GM18498 (cell line): ENCODE measurements at regions not wholly inside any gene's neighbourhood (a gene's known extent, or its start where the extent isn't known, plus 50 kb on each side); places are given as distances from the start of the nearest gene placed in this dataset.
"Not testable (repeated sequence)": the region's sequence is repeated elsewhere in the genome, so short reads cannot be mapped to it uniquely, and the experiment has no call there.

Experiments
- ATAC-seq: cut with Tn5 transposase; IDR thresholded peaks from one replicate; pipeline ENCODE4 v1.9.1; 2021; ENCODE audit warnings: mild to moderate bottlenecking, moderate library complexity; ENCODE audit not compliant: unreplicated experiment

DNA sequence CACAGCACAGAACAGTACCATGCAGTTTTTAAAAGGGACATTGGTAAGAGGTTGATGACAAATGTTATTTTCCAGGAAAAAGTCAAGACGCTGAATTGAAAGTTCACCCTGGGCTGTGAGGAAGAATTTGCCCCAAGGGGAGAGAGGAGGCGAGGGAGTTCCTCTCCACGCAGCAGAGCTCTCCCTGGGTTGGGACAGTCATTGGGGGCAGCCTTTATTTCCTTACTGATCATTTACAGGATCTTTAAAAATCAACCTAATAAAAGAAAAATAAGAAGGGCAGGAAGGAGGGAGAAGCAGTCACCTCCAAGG, 49.9 kb upstream of the WNT7B start:
- no peak for ATAC-seq

DNA sequence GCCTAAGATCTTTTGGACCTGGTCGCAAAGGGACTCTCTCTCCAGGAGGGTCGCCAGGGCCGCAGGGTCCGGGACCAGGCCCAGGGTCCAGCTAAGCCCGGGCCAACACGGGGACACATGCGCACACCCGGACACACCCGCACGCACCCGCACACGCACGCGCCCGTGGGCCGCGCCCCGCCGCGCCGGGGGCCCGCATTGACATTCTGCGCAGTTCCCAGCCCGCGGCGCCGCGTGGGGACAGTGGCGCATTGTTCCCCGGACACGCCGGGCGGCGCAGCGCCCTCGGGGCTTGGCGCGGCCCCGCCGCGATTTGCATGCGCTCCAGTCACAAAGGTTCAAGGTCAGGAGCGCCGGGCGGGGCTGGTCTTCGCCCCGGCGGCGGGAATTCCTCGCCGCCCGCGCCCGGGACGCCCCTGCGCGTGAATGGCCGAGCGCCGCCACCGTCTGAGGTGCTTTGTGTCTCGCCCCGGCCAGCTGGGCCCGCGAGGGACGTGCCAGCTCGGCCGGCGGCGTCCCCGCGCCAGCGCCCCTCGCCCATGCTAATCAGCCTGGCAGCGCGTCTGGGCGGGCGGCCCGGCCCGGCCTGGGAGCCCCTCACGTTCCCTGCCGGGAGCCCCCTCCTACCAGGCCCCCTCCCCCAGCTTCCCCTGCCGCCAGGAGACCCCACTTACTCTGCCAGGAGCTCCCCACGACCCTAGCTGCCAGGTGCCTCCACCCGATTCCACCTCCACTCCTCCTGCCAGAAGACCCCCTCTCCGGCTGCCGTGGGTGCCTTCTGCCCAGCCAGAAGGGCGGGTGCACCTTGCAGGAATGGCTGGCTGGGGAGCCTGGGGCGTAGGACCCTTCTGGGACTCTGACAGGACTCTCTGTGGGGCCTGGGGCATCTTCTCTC, 50.5 kb upstream of the WNT7B start:
- ATAC-seq = no peak

DNA sequence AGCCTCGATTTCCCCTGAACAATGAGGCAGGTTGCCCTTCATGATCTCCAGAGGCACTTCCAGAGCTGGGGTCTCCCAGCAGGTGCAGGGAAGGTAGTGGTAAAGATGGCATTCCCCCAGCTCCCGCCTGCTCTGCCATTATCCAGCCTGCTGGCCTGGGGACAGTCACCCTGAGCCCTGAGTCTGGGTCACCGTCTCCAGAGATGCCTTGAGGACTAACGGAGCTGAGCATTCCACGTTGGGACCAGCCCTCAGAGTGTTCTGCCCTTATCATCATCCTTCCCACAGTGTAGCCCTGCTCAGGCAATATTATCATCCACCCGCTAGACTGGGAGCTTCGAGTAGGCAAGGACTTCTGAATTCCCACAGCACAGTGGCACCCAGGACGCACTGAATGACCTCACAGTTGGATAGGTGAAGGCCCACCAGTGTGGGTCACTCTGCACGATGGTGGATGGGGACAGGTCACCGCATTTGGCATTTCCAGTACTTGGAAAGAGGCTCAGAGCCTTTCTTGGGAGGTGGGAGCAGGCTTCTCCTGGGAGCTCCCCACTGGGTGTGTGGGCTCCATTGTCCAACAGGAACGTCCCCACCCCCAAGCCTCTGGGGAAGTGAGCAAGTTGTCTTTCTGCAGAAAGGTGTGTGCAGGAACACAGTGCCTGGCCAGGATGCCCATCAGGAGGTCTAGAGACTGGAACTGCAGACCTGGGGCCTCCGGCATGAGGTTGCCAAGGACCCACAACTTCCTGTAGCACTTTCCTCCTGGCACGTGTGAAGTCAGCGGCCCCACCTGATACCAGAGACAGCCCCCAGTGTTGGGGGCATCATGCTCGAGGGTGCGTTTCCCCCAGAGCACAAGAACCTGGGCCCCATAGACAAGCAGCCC, 51.4 kb upstream of the WNT7B start:
- ATAC-seq = no peak

DNA sequence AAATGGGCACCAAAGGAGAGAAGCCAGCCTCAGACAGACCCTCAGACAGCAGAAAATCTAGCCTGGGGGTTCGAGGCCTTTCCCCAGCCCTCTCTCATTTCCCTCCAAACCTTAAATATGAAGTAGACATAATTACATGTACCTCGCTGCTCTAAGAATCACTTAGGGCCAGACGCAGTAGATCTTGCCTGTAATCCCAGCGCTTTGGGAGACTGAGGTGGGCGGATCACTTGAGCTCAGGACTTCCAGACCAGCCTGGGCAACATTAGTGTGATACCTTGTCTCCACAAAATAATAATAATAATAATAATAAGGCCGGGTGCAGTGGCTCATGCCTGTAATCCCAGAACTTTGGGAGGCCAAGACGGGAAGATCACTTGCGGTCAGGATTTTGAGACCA, 52.1 kb upstream of the WNT7B start:
- no peak for ATAC-seq

DNA sequence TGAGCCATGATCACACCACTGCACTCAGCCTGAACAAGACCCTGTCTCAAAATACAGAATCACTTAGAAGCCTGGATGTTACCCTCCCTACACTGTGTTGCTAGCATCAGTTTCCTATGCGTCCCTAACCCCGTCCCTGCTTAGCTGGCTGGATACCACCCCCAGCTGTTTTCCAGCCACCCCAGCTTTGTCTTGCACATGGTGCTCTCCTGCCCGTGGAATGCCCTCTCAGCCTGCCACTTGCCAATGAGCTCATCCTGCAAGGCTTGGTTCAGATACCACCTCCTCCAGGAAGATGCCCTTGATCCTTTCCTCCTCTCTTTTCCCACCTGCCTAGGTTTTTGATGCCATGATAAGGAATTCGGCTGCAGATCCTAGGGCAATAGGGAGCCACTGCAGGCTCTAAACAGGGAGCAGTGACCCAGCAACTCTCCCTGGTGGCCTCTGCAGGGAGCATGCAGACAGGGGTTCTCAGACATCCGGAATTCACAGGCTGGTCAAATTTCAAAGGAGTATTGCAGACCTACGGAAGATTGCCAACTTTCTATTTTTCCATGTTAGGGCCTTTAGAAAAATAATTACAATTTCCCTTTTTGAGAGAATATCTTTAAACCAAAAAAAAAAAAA, 52.7 kb upstream of the WNT7B start:
- no peak for ATAC-seq

DNA sequence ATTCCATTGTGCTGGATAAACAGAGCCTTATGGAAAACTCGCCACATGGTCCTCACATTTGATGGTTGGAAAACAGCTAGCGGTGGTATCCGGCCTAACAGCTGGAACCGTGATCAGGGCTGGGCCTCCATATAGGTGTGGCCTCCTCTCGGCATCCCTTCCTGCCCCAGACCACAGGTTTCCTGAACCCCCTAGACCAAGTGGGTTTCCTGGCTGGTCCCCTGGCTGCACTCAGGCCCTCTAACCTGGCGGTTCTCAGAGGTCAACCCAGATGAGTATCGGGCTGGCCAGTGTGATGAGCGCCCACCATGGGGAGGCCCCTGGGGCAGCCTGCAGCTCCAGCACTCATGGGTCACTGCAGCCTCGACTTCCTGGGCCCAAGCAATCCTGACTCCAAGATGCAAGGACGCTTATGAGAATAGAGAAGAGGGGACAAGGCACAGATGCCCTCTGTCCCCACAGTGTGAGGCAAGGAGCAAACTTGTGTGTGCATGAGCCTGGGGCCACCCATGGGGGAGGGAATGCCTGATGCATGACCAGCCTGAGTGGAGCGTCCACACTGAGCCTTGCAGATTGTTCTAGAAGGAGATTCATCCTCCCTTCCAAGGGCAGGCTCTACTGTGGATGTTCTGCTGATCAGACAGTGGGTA, 53.4 kb upstream of the WNT7B start:
- no peak for ATAC-seq

DNA sequence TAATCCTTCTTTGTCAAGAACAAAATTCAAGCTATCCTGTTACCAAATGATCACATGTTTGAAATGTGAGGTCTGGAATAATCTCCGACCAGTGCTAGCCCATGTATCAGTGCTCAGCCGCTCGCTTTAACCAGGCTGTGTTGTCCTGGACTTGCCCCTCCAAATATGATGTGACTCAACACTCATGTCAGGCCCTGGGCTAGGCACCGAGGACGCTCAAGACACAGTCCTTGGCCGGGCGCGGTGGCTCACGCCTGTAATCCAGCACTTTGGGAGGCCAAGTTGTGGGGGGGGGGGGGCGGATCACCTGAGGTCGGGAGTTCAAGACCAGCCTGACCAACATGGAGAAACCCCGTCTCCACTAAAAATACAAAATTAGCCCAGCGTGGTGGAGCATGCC, 54.1 kb upstream of the WNT7B start:
- no peak for ATAC-seq

DNA sequence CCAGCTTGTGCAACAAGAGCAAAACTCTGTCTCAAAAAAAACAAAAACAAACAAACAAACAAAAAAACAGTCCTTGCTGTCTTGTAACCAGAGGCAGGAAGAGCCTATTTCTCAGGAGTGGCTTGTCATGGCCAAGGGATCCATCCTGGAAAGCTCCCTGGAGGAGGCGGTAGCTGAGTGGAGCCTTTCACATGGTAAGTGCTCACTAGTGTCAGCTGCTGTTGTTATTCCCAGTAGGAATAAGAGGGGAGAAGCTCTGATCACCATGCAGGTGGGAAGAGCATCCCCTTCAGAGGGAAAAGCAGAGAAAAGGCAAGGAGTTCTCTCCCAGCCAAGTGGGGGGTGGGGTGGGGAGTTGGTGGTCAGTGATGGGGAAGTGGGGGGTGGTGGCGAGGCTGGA, 54.6 kb upstream of the WNT7B start:
- ATAC-seq = no peak

DNA sequence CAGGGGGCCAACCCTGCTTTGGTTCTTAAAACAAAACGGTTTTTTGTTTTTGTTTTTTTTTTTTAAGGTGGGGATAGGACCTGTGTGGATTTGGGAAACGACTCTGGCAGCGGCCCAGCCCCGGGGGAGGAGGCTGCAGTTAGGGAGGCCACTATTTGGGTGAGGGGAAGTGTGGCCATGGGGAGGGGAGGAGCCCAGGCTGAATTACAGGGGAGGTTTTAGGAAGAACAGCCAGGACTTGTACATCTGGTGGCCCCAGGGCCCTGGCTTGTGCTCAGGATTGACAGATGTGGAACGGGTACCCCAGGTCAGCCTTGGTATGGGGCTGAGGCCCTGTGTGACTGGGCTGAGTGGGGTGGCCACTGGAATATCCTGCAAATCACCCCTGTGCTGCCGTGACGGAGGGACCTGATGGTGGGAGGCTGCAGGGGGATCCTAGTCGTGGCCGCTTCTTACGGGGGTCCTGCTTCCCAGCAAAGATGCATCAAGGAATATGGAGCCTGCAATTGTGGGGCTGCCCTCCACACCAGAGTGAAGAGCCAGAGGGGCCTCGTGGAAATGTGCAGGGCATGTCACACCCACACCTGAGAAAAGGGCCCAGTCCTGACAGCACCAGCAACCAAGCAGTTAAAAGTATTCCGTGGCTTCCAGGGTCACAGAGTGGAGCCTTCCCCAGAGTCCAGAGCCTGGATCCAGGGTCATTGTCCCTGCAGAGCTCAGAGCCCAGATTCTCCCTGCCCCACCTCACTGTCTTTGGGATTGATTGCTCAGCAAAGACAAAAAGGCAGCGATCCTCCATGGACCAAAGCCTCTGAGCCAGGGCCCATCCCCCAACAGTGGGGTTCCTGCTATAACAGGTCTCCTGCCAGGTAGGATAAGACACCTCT, 55.2 kb upstream of the WNT7B start:
- no peak for ATAC-seq

DNA sequence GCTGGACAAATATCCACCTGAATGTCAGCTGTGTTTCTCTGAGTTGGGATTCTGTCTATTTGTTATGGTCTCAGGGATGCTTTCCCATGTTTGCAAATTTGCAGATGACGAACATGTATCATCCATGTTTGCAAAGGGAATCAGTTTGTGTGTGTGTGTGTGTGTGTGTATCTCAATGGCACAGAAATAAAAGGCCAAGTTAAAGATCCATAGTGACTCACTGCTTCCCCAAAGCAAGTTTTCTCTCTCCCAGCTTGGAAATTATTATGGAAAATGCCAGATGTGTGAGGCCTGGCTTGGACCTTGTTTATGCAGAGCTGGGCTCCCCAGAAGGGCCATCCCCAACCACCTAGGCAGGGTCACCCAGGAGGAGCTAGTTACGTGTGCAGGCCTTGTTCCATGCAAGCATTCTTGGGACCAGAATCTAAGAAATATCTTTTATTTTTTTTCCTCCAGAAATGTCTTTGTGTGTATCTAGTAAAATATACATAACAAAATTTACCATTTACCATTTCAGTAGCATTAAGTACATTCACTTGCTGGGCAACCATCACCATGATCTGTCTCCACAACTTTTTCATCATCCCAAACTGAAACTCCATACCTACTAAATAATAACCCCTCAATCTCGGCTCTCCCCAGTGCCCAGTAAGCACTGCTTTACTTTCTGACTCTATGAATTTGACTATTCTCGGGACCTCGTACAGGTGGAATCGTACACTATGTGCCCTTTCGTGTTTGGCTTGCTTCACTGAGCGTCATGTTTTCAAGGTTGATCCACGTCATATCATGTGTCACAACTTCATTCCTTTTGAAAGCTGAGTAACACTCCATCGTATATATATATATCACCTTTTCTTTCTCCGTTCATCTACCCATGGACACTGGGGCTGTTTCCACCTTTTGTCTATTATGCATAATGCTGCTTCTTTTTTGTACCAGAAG, 56.6 kb upstream of the WNT7B start:
- ATAC-seq = no peak

DNA sequence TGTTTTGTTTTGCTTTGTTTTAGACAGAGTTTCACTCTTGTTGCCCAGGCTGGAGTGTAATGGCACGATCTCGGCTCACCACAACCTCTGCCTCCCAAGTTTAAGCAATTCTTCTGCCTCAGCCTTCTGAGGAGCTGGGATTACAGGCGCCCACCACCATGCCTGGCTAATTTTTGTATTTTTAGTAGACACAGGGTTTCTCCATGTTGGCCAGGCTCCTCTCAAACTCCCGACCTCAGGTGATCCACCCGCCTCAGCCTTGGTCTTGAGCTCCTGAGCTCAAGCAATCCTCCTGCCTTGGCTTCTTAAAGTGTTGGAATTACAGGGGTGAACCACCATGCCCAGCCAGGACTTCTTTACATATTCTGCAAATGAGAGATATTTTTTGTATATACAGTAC, 57.5 kb upstream of the WNT7B start:
- not testable (repeated sequence) for ATAC-seq

DNA sequence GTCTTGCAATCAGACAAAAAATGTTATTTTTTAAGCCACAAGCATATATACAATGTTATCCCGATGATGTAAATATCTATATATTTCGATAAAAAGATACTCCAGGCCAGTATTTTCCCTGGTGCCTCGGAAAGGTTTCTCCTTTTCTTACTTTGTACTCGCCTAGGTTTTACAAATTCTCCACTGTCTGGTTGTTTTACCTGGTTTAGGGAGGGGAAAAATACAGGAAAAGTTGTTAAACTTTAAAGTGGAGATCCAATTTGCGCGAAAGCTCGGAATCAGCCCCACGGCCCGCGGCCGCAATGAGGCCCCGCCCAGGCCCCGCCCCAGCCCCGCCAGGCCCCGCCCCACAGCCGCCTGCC, 58.4 kb upstream of the WNT7B start:
- ATAC-seq = no peak

DNA sequence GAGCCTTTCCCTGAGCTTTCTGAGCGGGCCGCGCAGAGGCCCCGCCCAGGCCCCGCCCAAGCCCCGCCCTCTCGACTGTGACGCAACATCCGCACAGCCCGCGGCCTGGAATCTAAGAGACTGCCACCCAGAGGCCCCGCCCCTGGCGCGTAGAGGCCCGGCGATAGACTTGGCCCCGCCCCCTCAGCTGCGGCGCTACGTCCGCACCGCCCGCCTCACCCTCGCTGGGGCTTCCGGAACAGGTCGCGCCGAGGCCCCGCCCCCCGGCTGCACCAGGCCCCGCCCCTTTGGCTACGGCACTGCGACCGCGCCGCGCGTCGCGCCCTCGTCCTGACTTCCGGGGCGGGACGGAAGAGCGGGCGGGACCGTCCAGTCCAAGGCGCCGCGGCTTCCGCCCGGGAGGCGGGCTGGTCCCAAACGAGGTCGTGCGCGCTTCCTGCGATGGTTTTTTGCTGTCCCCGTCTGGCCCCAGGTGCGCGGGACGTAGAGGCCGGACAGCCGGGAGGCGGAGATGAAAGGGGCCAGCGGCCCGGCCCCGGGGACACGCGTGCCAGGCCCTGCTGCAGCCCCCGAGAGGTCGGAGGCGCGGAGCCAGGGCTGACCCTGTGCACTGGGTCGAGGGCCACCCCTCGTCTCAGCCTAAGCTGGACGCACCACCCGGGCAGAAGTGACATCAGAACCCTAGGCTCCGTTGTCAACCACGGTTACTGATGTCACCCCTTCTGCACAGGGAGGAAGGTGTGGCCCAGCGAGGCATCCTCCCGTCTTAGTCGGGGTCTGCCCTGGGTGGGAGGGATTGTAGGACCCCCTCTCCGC, 59.0 kb upstream of the WNT7B start:
- peak; percentile 95 for ATAC-seq

DNA sequence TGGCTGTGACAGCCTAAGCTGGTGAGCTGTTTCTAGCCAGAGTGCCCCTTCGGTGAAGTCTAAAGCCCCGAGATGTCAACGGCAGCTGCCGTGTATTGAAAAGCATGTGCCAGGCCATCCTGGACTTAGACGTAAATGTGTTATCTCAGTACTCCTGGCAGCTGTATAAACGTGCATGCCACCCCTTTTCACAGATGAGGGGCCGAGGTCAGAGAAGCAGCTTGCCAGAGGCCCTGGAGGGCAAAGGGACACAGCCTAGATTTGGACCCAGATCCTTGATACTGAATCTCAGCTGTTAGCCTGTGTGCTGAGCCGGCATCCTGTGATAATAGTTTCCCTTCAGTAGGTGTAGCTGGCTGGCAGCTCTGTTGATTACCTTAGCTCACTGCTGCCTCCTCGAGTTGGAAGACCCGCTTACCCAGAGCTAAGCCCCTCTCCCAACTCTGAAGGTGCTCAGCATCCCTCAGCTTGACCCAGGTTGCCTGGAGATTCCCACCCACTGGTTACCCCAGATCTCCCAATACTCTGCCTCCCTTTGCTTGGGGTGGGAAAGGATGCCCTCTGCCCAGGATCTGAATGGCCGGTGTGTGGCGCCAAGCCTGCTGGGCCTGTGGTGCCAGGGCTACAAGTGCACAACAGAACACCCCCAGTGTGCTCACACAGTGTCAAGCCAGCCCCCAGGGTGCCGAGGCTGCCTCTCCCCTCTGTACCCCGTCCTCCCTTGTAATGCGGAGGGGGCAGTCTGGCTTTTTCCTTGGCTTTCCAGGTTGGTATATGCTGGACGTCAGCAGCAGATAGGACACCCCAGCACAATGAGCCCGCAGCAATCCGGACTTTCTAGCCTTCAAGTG, 59.8 kb upstream of the WNT7B start:
- no peak for ATAC-seq

DNA sequence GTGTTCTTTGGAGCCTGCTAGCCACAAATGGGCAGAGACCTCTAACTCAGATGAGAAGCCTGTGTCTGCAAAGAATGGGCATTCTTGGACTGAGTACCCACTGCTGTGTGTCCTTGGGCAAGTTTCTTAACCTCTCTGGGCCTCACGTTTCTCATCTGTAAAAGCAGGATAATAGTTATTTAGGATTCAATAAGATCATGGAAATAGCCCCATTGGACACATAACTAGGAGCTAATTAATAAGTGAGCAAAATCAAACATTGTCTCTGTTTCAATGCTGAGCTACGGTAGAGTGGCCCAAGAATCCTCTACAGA, 61.2 kb upstream of the WNT7B start:
- ATAC-seq = no peak

DNA sequence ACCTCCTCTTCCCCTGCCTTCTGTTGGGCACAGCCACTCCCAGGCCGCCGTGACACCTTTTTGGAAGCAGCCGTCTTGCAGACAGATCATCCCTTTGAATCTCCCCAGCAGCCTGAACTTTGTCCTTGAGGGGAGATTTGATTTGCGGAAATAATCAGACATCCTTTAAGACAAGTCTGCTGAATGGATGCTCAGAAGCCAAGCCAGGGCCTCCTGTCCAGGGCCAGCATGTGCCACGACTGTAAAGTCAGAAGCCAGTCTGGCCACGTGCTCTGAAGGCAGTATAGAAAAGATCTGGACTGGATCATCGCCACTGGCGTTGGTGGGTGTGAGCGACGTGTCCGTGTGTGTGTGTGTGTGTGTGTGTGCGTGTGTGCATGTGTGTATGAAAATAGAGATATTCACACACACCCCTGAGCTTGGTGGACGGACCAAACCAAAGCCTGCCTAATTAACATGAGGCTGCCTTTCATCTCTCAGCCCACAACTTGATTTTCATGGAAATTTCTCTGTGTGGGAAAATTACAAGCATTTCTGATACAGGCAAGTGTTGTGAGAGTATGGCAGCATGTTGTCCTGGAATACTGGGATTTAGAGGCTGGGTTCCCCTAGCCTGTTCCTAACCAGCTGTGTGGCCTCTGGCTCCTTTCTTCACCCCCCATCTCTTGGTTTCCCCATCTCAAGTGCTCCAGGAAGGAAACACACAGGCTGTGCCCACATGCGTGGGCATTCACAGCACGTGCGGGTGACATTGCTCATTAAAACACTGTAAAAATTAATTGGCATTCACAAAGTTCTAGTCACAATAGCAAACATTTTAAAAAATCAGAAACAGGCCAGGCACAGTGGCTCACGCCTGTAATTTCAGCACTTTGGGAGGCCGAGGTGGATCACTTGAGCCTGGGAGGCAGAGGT, 61.8 kb upstream of the WNT7B start:
- ATAC-seq = no peak

DNA sequence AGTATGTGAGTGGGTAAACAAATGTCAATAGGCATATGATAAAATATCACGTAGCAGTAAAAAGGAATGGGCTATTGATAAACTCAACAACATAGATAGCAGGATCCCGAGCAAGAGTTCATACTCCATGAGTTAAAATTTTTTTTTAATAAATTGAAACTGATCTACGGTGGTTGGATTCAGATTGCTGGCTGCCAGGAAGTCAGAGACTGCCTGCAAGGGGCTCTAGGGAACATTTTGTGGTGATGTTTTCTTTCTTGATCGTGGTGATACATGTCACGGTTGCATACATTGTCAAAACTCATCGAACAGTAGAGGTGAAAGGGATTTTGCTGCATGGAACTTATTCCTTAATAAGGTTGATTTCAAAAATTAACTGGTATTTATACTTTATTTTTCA, 62.6 kb upstream of the WNT7B start:
- ATAC-seq = no peak
